Epithelial cell of esophagus (primary cell): ENCODE measurements at regions not wholly inside any gene's neighbourhood (a gene's known extent, or its start where the extent isn't known, plus 50 kb on each side); places are given as distances from the start of the nearest gene placed in this dataset.
A peak's percentile ranks its signal among the peaks of the same experiment; 100 is the strongest.

Source experiments
- DNase-seq: peaks from one replicate; pipeline ENCODE4 v3.0.0; 2010; ENCODE audit warnings: low read depth
- H3K4me3 ChIP-seq: 2 replicates; pipeline ENCODE4 v1.5.1; 2011; ENCODE audit warnings: mild to moderate bottlenecking, low read length, control low read depth
- TF ChIP-seq, protein P1 (sequence below): IDR thresholded peaks from 2 replicates; pipeline ENCODE4 v1.5.1; 2011; ENCODE audit warnings: low read depth, mild to moderate bottlenecking, low read length, control low read depth, inconsistent platforms; ENCODE audit not compliant: insufficient read depth; ENCODE audit errors: missing control alignments

DNA sequence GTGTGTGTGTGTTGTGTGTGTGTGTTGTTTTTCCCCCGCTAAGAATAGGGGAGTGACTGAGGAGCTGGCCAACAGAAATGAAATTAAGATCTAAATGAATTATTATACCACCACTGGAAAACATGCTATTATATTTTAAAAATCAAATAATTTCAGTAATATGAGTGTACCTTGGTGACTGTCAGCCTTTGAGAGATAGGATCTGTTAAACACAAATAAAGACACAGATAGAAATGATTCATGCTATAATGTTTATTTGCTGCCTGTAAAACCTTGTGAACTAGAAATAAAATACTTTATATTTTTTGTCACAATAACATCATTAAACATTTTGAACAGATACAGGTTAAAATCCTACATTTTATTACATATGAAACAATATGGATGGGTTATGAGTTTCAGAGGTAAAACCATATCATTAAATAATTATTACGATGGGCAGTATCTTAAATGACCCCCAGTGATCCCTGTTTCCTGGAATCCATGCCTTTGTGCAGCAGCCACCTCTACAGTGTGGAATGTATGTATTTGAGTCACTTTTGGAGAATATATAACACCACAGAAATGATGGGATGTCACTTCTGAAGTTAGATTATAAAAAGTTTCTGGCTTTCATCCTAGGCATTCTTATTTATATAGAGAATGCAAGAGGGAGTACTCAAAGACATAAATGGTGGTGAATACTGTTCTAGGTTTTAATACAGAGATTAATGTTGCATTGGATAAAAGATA, 617.2 kb downstream of the CDH18 start:
- TF ChIP-seq, protein P1, sequence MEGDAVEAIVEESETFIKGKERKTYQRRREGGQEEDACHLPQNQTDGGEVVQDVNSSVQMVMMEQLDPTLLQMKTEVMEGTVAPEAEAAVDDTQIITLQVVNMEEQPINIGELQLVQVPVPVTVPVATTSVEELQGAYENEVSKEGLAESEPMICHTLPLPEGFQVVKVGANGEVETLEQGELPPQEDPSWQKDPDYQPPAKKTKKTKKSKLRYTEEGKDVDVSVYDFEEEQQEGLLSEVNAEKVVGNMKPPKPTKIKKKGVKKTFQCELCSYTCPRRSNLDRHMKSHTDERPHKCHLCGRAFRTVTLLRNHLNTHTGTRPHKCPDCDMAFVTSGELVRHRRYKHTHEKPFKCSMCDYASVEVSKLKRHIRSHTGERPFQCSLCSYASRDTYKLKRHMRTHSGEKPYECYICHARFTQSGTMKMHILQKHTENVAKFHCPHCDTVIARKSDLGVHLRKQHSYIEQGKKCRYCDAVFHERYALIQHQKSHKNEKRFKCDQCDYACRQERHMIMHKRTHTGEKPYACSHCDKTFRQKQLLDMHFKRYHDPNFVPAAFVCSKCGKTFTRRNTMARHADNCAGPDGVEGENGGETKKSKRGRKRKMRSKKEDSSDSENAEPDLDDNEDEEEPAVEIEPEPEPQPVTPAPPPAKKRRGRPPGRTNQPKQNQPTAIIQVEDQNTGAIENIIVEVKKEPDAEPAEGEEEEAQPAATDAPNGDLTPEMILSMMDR = no peak
- no peak for DNase-seq
- no peak overlapping the region for H3K4me3 ChIP-seq

DNA sequence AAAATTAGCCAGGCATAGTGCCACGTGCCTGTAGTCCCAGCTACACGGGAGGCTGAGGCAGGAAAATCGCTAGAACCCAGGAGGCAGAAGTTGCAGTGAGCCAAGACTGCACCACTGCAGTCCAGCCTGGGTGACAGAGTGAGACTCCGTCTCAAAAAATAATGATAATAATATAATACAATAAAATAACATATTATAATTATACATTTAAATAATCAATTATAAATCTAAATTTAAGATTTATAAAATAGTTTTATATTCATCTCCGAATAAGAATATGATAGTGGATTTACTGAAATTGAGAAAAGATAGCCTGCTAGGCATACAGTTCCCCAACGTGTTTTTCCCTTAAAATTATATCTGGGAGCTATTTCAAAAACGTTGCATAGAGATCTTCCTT, 599.6 kb downstream of the CDH18 start:
- no peak overlapping the region for H3K4me3 ChIP-seq
- DNase-seq = no peak
- TF ChIP-seq, protein P1 = no peak

DNA sequence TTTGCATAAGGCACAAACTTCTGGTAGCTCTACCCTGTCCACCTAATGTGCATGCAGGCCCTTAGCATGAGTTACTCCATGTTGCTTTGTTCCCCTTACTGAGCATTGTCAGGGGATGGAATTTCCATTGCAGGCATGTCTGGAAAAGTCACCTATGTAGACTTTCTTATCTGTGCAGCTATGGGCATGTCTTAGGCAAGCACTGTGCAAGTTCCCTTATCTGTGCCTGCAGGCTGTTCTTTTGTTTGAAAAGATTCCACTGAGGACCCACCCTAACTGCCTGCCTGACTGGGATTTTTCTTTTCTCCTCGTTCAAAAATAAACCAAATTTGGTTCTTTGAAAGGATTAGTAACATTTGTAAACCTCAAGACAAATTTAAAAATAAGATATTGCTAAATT, 587.0 kb downstream of the CDH18 start:
- DNase-seq = peak; percentile 53
- TF ChIP-seq, protein P1 = no peak

DNA sequence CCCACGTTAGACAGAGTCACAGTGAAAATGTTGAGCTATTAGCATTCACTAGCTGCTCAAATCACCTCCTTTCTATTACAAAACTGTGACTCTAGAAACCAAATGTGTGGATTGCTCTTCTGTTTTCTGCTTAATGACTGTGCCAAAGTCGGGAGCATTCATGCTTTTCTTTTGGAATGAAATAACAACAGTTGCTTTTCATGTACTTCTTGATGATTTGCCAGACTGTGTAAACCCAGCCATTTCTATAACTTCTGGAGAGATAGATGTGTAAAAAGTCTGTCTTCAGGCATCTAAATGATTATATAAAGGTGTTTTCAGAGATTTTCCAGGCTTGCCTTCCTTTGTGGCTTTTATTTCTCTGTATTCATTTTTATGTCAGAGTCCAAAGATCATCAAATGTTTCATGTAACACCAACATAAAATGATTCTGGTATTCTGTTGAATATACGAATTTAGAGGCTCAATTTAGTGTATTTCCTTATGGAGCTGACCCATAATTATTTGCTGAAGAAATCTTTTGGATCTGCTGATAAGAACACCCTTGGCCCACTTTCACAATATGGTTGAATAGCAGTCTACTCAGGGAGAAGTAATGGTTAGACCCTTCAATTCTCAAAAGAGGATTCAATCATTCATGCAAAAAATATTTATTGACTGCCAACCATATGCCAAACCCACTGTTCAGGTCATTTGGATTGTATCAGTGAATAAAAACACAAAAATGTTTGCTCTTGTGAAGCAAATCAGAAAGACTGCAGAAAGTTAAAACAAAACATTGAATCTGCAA, 581.2 kb downstream of the CDH18 start:
- no peak for DNase-seq
- no peak overlapping the region for H3K4me3 ChIP-seq
- TF ChIP-seq, protein P1 = no peak

More for the DNA sequence above, 587.0 kb downstream of the CDH18 start:
- no peak overlapping the region for H3K4me3 ChIP-seq

DNA sequence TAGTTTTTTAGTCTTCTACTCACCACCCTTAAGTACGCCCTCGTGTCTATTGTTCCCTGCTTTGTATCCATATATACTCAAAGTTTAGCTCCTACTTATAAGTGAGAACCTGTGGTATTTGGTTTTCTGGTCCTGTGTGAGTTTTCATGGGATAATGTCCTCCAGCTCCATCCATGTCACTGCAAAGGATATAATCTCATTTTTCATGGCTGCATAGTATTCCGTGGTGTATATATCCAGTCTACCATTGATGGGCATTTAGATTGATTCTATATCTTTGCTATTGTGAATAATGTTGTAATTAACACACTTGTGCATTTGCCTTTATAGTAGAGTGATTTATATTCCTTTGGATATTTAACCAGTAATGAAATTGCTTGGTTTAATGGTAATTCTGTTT, 579.9 kb downstream of the CDH18 start:
- H3K4me3 ChIP-seq = no peak overlapping the region
- no peak for DNase-seq
- TF ChIP-seq, protein P1 = no peak

DNA sequence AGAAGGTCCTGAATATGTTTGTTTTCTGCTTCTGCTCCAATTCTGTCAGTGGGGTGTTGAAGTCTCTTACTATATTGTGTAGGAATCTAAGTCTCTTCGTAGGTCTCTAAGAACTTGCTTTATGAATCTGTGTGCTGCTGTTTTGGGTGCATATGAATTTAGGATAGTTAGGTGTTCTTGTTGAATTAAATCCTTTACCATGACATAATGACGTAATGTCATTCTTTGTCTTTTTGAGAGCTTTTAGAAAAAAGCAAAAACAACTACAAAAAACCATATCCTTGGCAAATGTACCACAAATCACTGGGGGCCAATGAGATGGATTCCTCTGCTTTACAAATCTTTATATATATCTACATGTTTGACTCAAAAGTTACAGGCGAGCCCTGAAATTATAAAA, 576.1 kb downstream of the CDH18 start:
- no peak for DNase-seq
- TF ChIP-seq, protein P1 = no peak
- H3K4me3 ChIP-seq = no peak overlapping the region
